ENCODE measurements at regions not wholly inside any gene's neighbourhood (a gene's known extent, or its start where the extent isn't known, plus 50 kb on each side); places are given as distances from the start of the nearest gene placed in this dataset.
A peak's percentile ranks its signal among the peaks of the same experiment; 100 is the strongest.

- DNase-seq = no peak
Observed at GRCh38 chr22:48051796-48052620, 1289.6 kb downstream of the TBC1D22A start.

- no peak for DNase-seq
Observed at GRCh38 chr22:48050836-48051235, 1288.4 kb downstream of the TBC1D22A start.

GRCh38 chr22:48049116-48049515, 1286.7 kb downstream of the TBC1D22A start:
- DNase-seq = no peak

- DNase-seq = no peak
Observed at GRCh38 chr22:48047722-48048500, 1285.5 kb downstream of the TBC1D22A start.

- DNase-seq = peak in 1 of 2 donors; percentile 3
Observed at GRCh38 chr22:48045369-48045768, 1282.9 kb downstream of the TBC1D22A start.

- no peak for DNase-seq
Observed at GRCh38 chr22:48044487-48045060, 1282.1 kb downstream of the TBC1D22A start.

GRCh38 chr22:48043581-48043980, 1281.1 kb downstream of the TBC1D22A start:
- no peak for DNase-seq

GRCh38 chr22:48042621-48043395, 1280.4 kb downstream of the TBC1D22A start:
- DNase-seq = no peak

GRCh38 chr22:48039326-48039725, 1276.9 kb downstream of the TBC1D22A start:
- DNase-seq = no peak

GRCh38 chr22:48037618-48038017, 1275.2 kb downstream of the TBC1D22A start:
- DNase-seq = no peak

GRCh38 chr22:48035897-48036296, 1273.4 kb downstream of the TBC1D22A start:
- DNase-seq = no peak

- DNase-seq = no peak
Observed at GRCh38 chr22:48031589-48031988, 1269.1 kb downstream of the TBC1D22A start.

GRCh38 chr22:48025096-48025495, 1262.6 kb downstream of the TBC1D22A start:
- no peak for DNase-seq

GRCh38 chr22:48021991-48022401, 1259.5 kb downstream of the TBC1D22A start:
- DNase-seq = no peak

GRCh38 chr22:48018346-48018745, 1255.9 kb downstream of the TBC1D22A start:
- no peak for DNase-seq

GRCh38 chr22:48015701-48016100, 1253.3 kb downstream of the TBC1D22A start:
- no peak for DNase-seq

GRCh38 chr22:48004936-48005335, 1242.5 kb downstream of the TBC1D22A start:
- DNase-seq = no peak

GRCh38 chr22:48004038-48004437, 1241.6 kb downstream of the TBC1D22A start:
- no peak for DNase-seq

- no peak for DNase-seq
Observed at GRCh38 chr22:48001101-48001500, 1238.7 kb downstream of the TBC1D22A start.

GRCh38 chr22:47997612-47998011, 1235.2 kb downstream of the TBC1D22A start:
- DNase-seq = no peak

- DNase-seq = no peak
Observed at GRCh38 chr22:47997052-47997590, 1234.7 kb downstream of the TBC1D22A start.

- peak in 1 of 2 donors; percentile 19 for DNase-seq
Observed at GRCh38 chr22:47996446-47996857, 1234.0 kb downstream of the TBC1D22A start.

GRCh38 chr22:47995718-47996117, 1233.3 kb downstream of the TBC1D22A start:
- DNase-seq = no peak
